HG03565 (cell line): ENCODE measurements at regions not wholly inside any gene's neighbourhood (a gene's known extent, or its start where the extent isn't known, plus 50 kb on each side); places are given as distances from the start of the nearest gene placed in this dataset.

ENCODE experiments used
- ATAC-seq: cut with Tn5 transposase; IDR thresholded peaks from one replicate; pipeline ENCODE4 v1.9.1; 2021; ENCODE audit warnings: mild to moderate bottlenecking, moderate library complexity; ENCODE audit not compliant: unreplicated experiment

GRCh38 chr11:134915881-134916280 lies 503.8 kb upstream of the B3GAT1 start:
- no peak for ATAC-seq

- ATAC-seq: no peak
Measured at GRCh38 chr11:134915212-134915611, 503.2 kb upstream of the B3GAT1 start.

- no peak for ATAC-seq
Measured at GRCh38 chr11:134913999-134914590, 502.1 kb upstream of the B3GAT1 start.

- no peak for ATAC-seq
Measured at GRCh38 chr11:134913391-134913790, 501.3 kb upstream of the B3GAT1 start.

GRCh38 chr11:134911514-134912180 lies 499.6 kb upstream of the B3GAT1 start:
- ATAC-seq: no peak

- ATAC-seq: no peak
Measured at GRCh38 chr11:134908583-134908982, 496.5 kb upstream of the B3GAT1 start.

- ATAC-seq: no peak
Measured at GRCh38 chr11:134907636-134908035, 495.6 kb upstream of the B3GAT1 start.

- ATAC-seq: no peak
Measured at GRCh38 chr11:134906356-134906955, 494.4 kb upstream of the B3GAT1 start.

GRCh38 chr11:134905928-134906327 lies 493.9 kb upstream of the B3GAT1 start:
- no peak for ATAC-seq

GRCh38 chr11:134905517-134905916 lies 493.5 kb upstream of the B3GAT1 start:
- no peak for ATAC-seq

- no peak for ATAC-seq
Measured at GRCh38 chr11:134904103-134904790, 492.2 kb upstream of the B3GAT1 start.

- no peak for ATAC-seq
Measured at GRCh38 chr11:134901955-134902918, 490.2 kb upstream of the B3GAT1 start.

GRCh38 chr11:134901542-134901941 lies 489.5 kb upstream of the B3GAT1 start:
- ATAC-seq: no peak

GRCh38 chr11:134893810-134894685 lies 482.0 kb upstream of the B3GAT1 start:
- ATAC-seq: no peak

GRCh38 chr11:134890446-134890845 lies 478.4 kb upstream of the B3GAT1 start:
- ATAC-seq: no peak

GRCh38 chr11:134889832-134890231 lies 477.8 kb upstream of the B3GAT1 start:
- no peak for ATAC-seq

- no peak for ATAC-seq
Measured at GRCh38 chr11:134888821-134889220, 476.8 kb upstream of the B3GAT1 start.

- no peak for ATAC-seq
Measured at GRCh38 chr11:134887896-134888295, 475.9 kb upstream of the B3GAT1 start.

GRCh38 chr11:134883484-134883883 lies 471.4 kb upstream of the B3GAT1 start:
- no peak for ATAC-seq
